HepG2 (cell line): ENCODE measurements at regions not wholly inside any gene's neighbourhood (a gene's known extent, or its start where the extent isn't known, plus 50 kb on each side); places are given as distances from the start of the nearest gene placed in this dataset.

Experiments used
- ATAC-seq: fragments of 200-7000 bp; cut with Tn5 transposase; 3 replicates; pipeline ENCODE4 v1.9.1; 2020; ENCODE audit warnings: mild to moderate bottlenecking, moderate library complexity
- BruUV-seq: library from RNA; stranded (reverse); fragments of 400-500 nt; replicated peaks from 2 replicates; lab custom pipeline; 2021; lab: Mats Ljungman, UMichigan
- CTCF ChIA-PET: fragments of 300-600 bp; formaldehyde crosslinking; extraction: SDS; loops from one replicate; lab custom pipeline; 2021; ENCODE audit warnings: low total read pairs, inconsistent platforms, low intra/inter-chr PET ratio; lab: Yijun Ruan, JAX
- POLR2A ChIA-PET: fragments of 350-600 bp; sonication (Branson Sonifier 250); formaldehyde crosslinking; loops from one replicate; lab custom pipeline; 2020; ENCODE audit warnings: antibody characterized with exemption, inconsistent platforms; lab: Yijun Ruan, JAX
- DNase-seq: peaks from one replicate; pipeline ENCODE4 v3.0.0-alpha.2; 2015; ENCODE audit warnings: low spot score
- FAIRE-seq: peaks from 3 replicates; lab custom pipeline; 2011; peaks lifted over from hg19 to GRCh38; lab: Jason Lieb, UNC
- H2AFZ ChIP-seq: one replicate; pipeline ENCODE4 v1.6.1; 2011; ENCODE audit warnings: low read length, inconsistent platforms
- H3K27ac ChIP-seq: fragments of 300-600 bp; 3 replicates; pipeline ENCODE4 v1.8.0; 2011; ENCODE audit warnings: mixed run types, mild to moderate bottlenecking, mixed read lengths, low read length, inconsistent platforms; ENCODE audit not compliant: insufficient read depth; ENCODE audit errors: extremely low read length
- H3K27me3 ChIP-seq, 2 experiments: fragments of 200-600 bp in 1 of 2; 2 replicates in 1 of 2; 3 replicates in 1 of 2; pipeline versions ENCODE4 v1.6.0 to v1.8.0; 2011; ENCODE audit warnings: low read length in 2 of 2, mild to moderate bottlenecking in 2 of 2, moderate library complexity in 2 of 2, inconsistent platforms in 1 of 2; ENCODE audit not compliant: insufficient read depth in 2 of 2, control insufficient read depth in 1 of 2
- H3K36me3 ChIP-seq, 2 experiments: fragments of 200-600 bp in 1 of 2; replicated peaks in 1 of 2; 2 replicates in 1 of 2; 3 replicates in 1 of 2; pipeline versions ENCODE4 v1.5.1 to v1.8.0; 2011; ENCODE audit warnings: low read length in 2 of 2, inconsistent platforms in 1 of 2; ENCODE audit not compliant: insufficient read depth in 2 of 2, control insufficient read depth in 1 of 2
- H3K4me1 ChIP-seq: 2 replicates; pipeline ENCODE4 v1.5.1; 2012; ENCODE audit warnings: low read length, inconsistent platforms; ENCODE audit not compliant: insufficient read depth
- H3K4me2 ChIP-seq: 2 replicates; pipeline ENCODE4 v1.6.0; 2011; ENCODE audit warnings: low read depth, low read length, inconsistent platforms
- H3K4me3 ChIP-seq, 3 experiments: fragments of 200-600 bp in 1 of 3; sonication (generic), shearing (Covaris generic) in 1 of 3; replicated peaks in 1 of 3; 2 replicates each; pipeline ENCODE4 v1.5.1; 2011 to 2016; ENCODE audit warnings: low read length in 3 of 3, inconsistent platforms in 2 of 3, low read depth in 2 of 3, mild to moderate bottlenecking in 2 of 3, control low read depth in 1 of 3, mixed read lengths in 1 of 3; ENCODE audit not compliant: insufficient read depth in 1 of 3
- H3K79me2 ChIP-seq: one replicate; pipeline ENCODE4 v1.6.1; 2011; ENCODE audit warnings: low read length, inconsistent platforms; ENCODE audit not compliant: insufficient read depth
- H3K9ac ChIP-seq: 2 replicates; pipeline ENCODE4 v1.6.0; 2011; ENCODE audit warnings: mild to moderate bottlenecking, low read depth, low read length, inconsistent platforms; ENCODE audit not compliant: insufficient read depth
- H3K9me3 ChIP-seq: 2 replicates; pipeline ENCODE4 v1.5.1; 2012; ENCODE audit warnings: mild to moderate bottlenecking, low read length
- H4K20me1 ChIP-seq: 2 replicates; pipeline ENCODE4 v1.6.0; 2011; ENCODE audit warnings: inconsistent platforms, mild to moderate bottlenecking, low read length, moderate library complexity; ENCODE audit not compliant: insufficient read depth
- CHCHD3 ChIP-seq: sonication (generic); formaldehyde crosslinking; IDR thresholded peaks from 2 replicates; pipeline ENCODE4 v1.8.0; 2022; ENCODE audit warnings: mild to moderate bottlenecking, missing genetic modification reagents, moderate library complexity
- KLF11 ChIP-seq: IDR thresholded peaks from 2 replicates; pipeline ENCODE4 v1.6.1; 2016; ENCODE audit warnings: missing compliant biosample characterization
- PCBP2 ChIP-seq: fragments of 200-400 bp; formaldehyde crosslinking; optimal IDR thresholded peaks from 2 replicates; pipeline ENCODE3; 2018; ENCODE audit warnings: low read length, low read depth; ENCODE audit not compliant: poor library complexity, severe bottlenecking
- PRPF4 ChIP-seq: fragments of 200-400 bp; formaldehyde crosslinking; IDR thresholded peaks from 2 replicates; pipeline ENCODE4 v1.6.1; 2016; ENCODE audit warnings: low read length, low read depth; ENCODE audit not compliant: poor library complexity, severe bottlenecking
- RBFOX2 ChIP-seq: fragments of 200-400 bp; formaldehyde crosslinking; IDR thresholded peaks from 2 replicates; pipeline ENCODE4 v1.6.1; 2017; ENCODE audit warnings: low read depth, mild to moderate bottlenecking, low read length
- ZNF589 ChIP-seq: sonication (generic); formaldehyde crosslinking; conservative IDR thresholded peaks from 2 replicates; pipeline ENCODE4 v1.8.0; 2022; ENCODE audit warnings: mild to moderate bottlenecking, moderate library complexity, missing genetic modification reagents
- WGBS: methylation state at CpG from one replicate; pipeline ENCODE4 v1.1.6; 2017; ENCODE audit warnings: low lambda C conversion rate; 5-methylcytosine and 5-hydroxymethylcytosine counted together
- in situ Hi-C: cut with HindIII; loops from 2 replicates; pipeline ENCODE4 v1.10.0; 2017; ENCODE audit warnings: low pct_unique_long_range_greater_than_20kb; ENCODE audit not compliant: extremely low pct_ligation_motif_present
- intact Hi-C: fragments of 100-400 bp; cut with micrococcal nuclease; formaldehyde crosslinking; loops from one replicate; pipeline ENCODE4 v1.10.0; 2022; ENCODE audit not compliant: unreplicated experiment
- TF ChIP-seq, protein P1 (sequence below): IDR thresholded peaks from 2 replicates; pipeline ENCODE4 v1.6.1; 2012; ENCODE audit warnings: low read length, improper control_type of control experiment
- TF ChIP-seq, protein P2 (sequence below): sonication (generic); formaldehyde crosslinking; IDR thresholded peaks from 2 replicates; pipeline ENCODE4 v1.5.1; 2020; ENCODE audit warnings: missing genetic modification reagents, mild to moderate bottlenecking, borderline replicate concordance
- TF ChIP-seq, protein P3 (sequence below): sonication (generic); formaldehyde crosslinking; IDR thresholded peaks from 2 replicates; pipeline ENCODE4 v1.8.0; 2023; ENCODE audit warnings: mild to moderate bottlenecking, missing genetic modification reagents

DNA sequence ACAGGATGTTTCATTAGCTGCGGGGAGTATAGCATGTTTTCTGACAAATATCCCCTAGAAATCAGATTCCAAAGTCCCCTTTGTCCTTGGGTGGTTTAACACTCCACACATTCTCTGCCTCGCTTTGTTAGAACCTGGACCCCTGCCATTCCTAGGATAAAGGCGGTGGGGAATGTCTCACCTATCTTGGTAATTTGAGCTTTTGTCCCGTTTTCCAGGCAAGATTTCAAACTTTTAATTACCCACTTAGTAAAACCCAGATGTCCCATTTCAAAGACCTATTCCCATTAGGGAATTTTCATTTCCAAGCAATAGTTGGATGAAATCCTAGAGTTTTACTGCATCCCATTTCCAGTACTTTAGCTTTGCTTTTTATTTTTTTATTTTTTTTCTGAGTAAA lies 501.0 kb upstream of the MAP3K7 start (continued):
- TF ChIP-seq, protein P1, sequence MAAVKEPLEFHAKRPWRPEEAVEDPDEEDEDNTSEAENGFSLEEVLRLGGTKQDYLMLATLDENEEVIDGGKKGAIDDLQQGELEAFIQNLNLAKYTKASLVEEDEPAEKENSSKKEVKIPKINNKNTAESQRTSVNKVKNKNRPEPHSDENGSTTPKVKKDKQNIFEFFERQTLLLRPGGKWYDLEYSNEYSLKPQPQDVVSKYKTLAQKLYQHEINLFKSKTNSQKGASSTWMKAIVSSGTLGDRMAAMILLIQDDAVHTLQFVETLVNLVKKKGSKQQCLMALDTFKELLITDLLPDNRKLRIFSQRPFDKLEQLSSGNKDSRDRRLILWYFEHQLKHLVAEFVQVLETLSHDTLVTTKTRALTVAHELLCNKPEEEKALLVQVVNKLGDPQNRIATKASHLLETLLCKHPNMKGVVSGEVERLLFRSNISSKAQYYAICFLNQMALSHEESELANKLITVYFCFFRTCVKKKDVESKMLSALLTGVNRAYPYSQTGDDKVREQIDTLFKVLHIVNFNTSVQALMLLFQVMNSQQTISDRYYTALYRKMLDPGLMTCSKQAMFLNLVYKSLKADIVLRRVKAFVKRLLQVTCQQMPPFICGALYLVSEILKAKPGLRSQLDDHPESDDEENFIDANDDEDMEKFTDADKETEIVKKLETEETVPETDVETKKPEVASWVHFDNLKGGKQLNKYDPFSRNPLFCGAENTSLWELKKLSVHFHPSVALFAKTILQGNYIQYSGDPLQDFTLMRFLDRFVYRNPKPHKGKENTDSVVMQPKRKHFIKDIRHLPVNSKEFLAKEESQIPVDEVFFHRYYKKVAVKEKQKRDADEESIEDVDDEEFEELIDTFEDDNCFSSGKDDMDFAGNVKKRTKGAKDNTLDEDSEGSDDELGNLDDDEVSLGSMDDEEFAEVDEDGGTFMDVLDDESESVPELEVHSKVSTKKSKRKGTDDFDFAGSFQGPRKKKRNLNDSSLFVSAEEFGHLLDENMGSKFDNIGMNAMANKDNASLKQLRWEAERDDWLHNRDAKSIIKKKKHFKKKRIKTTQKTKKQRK: no peak
- no peak for TF ChIP-seq PCBP2
- no peak for TF ChIP-seq PRPF4

DNA sequence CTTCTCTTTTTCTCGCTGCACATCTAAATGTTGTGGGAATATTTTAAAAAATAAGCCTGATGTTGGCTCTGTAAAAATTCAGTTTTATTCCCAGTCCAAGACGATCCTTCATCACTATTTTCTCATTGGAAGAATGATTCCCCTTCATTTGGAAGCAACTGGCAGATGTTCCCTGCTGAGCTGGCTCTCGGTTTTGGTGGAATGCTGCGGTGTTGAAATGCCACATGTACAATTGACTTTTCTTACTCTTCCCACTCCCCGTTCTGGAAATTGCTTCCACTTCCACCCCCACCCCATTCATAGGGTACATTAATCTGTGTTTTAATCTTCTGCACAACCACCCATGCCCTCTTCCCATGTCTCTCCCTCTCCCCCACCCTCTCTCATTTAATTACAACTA lies 496.3 kb upstream of the MAP3K7 start:
- H3K9ac ChIP-seq: no peak overlapping the region
- H3K36me3 ChIP-seq: no peaks in the 10 kb centered on the region
- 2% methylated on average over 5 of the region's 5 CpGs for WGBS
- no TSS peak for BruUV-seq
- in situ Hi-C loops: loop anchor here (25.0 kb wide), 1 partner anchor 1554 kb away; no protein-coding TSS in a partner anchor
- H3K27ac ChIP-seq: no peak overlapping the region
- no peaks in the 10 kb centered on the region for H3K79me2 ChIP-seq
- H3K27me3 ChIP-seq: no peaks in the 10 kb centered on the region
- no peak overlapping the region for H3K4me3 ChIP-seq
- intact Hi-C loops: loop anchor here (5.0 kb wide), 2 partner anchors 304 to 1694 kb away; no protein-coding TSS in a partner anchor
- no peaks in the 10 kb centered on the region for H4K20me1 ChIP-seq
- no peak overlapping the region for H3K4me2 ChIP-seq
- H3K4me1 ChIP-seq: no peaks in the 10 kb centered on the region
- ChIA-PET POLR2A (no interaction called here), CTCF (no interaction called here)
- H3K9me3 ChIP-seq: no peaks in the 10 kb centered on the region
- FAIRE-seq: no peak
- DNase-seq: no peak
- H2AFZ ChIP-seq: no peak overlapping the region
- ATAC-seq: no peak
- no peak for TF ChIP-seq KLF11 (CRISPR knock-in tag)
- TF ChIP-seq, protein P2, sequence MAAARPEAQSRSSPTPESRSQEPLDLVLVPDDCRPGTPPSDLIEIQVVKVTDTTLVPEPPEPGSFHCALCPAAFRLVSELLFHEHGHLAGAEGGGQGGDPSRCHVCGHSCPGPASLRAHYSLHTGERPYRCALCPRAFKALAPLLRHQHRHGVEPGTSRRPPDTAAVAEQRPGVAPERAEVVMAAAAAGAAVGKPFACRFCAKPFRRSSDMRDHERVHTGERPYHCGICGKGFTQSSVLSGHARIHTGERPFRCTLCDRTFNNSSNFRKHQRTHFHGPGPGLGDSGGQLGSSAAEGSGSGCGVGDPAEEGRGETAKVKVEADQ: no peak
- no peak for TF ChIP-seq CHCHD3 (CRISPR knock-in tag)
- TF ChIP-seq, protein P3, sequence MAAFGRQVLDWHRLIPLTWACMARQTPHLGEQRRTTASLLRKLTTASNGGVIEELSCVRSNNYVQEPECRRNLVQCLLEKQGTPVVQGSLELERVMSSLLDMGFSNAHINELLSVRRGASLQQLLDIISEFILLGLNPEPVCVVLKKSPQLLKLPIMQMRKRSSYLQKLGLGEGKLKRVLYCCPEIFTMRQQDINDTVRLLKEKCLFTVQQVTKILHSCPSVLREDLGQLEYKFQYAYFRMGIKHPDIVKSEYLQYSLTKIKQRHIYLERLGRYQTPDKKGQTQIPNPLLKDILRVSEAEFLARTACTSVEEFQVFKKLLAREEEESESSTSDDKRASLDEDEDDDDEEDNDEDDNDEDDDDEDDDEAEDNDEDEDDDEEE: no peak
- no peak for TF ChIP-seq ZNF589
- no peak for TF ChIP-seq RBFOX2
